GM12873 (cell line): ENCODE measurements at regions not wholly inside any gene's neighbourhood (a gene's known extent, or its start where the extent isn't known, plus 50 kb on each side); places are given as distances from the start of the nearest gene placed in this dataset.

Source experiments
- TF ChIP-seq, protein P1 (sequence below): IDR thresholded peaks from 2 replicates; pipeline ENCODE4 v1.5.1; 2012; ENCODE audit warnings: low read depth, mild to moderate bottlenecking, moderate library complexity, low read length, control low read depth; ENCODE audit not compliant: insufficient read depth; ENCODE audit errors: missing control alignments

DNA sequence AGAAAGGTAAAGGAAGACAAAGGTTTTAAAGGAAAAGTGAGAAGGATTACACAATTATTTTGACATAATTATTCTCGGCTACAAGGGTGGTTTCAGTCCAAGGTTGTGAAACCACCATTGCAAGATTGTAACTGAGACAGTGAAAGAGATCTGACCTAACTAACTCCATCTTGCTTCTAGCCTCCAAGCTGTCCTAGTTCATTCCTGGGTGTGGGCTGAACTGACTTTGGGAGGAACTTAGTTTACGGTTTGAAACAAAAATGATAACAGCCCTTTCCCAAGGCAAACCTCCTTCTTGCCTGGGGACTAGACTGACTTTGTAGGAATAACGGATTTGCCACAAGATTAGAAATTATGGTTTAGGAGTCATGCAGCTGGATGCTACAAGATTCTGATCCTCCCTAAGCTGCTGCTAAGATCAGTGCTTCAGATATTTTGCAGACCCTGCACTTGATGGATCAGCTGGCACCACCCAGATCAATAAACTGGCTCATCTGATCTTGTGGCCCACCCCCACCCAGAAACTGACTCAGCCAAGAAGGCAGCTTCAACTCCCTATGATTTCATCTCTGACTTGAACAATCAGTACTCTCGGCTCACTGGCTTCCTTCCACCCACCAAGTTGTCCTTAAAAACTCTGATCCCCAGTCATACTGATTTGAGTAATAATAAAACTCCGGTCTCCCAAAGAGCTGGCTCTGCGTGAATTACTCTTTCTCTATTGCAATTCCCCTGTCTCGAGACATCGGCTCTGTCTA, 57.7 kb upstream of the AADACL2 start:
- TF ChIP-seq, protein P1, sequence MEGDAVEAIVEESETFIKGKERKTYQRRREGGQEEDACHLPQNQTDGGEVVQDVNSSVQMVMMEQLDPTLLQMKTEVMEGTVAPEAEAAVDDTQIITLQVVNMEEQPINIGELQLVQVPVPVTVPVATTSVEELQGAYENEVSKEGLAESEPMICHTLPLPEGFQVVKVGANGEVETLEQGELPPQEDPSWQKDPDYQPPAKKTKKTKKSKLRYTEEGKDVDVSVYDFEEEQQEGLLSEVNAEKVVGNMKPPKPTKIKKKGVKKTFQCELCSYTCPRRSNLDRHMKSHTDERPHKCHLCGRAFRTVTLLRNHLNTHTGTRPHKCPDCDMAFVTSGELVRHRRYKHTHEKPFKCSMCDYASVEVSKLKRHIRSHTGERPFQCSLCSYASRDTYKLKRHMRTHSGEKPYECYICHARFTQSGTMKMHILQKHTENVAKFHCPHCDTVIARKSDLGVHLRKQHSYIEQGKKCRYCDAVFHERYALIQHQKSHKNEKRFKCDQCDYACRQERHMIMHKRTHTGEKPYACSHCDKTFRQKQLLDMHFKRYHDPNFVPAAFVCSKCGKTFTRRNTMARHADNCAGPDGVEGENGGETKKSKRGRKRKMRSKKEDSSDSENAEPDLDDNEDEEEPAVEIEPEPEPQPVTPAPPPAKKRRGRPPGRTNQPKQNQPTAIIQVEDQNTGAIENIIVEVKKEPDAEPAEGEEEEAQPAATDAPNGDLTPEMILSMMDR = no peak

DNA sequence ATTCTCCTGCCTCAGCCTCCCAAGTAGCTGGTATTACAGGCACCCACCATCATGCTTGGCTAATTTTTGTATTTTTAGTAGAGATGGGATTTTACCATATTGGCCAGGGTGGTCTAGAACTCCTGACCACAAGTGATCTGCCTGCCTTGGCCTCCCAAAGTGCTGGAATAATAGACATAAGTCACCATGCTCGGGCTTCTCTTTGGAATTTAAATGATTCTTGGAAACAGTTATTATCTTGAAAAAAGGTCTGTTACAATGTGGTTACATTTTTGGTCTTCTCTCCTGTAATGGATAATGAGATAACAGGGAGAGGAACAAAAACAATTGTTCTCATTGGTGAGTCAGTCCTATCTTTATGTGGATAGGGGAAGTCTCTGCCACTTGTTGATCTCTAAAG, 59.8 kb upstream of the AADACL2 start:
- TF ChIP-seq, protein P1 = no peak

DNA sequence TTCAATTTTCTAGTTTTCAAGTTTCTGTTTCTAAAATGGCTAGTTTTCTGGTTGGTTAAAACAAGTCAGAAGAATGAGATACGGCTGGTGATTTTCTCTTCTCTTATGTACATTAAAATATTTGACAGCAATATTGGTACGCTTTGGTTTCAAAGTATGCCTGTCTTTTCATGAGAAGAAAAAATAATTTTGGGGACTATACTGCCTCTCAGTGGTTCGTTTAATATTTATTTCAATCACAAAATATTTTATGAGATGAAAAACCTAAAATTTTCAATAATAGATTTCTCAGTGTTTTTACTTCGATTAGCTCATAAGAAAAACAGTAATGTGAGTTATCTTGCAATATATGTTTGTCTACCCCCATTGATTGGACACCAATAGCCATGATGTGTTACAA, 72.8 kb upstream of the AADACL2 start:
- TF ChIP-seq, protein P1 = no peak

DNA sequence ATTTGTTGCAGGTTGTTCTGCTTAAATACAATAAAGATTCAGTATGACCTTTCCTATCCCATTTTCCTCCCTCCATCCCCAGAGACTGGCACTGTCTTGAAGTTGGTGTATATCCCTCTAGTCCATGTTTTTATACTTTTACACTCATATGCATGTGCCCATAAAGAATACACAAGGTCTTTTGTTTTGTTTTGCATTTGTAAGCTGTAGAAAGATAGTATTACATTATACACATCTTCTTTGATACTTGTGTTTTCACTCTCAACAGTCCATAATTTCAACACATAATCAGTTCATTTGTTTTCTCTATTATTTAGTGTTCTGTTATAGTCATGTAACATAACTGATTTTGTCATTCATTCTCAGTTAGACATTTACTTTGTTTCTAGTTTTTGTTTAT, 88.7 kb upstream of the AADACL2 start:
- TF ChIP-seq, protein P1 = no peak

DNA sequence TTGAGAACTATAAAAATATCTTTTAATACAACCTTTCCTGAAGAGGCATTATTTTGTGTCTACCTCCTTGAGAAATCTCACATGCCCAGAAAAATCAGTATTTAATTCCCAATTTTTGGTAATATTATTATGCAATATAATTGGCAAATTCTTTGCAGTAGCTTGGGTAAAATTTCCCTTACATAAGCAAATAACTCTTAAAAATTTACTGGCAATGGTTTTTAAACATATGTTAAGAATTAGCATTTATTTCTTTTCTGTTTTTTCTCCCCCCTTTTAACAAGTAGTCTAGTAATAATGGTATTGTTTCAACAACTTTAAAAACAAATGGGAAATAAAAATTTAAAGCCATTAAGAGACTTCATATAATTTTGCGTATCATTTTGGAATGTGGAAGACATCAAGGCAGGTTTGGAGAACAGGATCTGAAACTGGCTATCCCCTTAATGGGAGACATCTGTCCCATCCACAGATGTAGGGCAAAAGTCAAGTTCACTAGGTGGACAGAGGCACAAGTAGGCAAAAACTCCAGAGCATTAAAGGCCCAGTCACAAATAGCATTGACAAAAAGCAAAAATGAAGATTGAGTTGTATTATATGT, 89.6 kb upstream of the AADACL2 start:
- TF ChIP-seq, protein P1 = no peak

DNA sequence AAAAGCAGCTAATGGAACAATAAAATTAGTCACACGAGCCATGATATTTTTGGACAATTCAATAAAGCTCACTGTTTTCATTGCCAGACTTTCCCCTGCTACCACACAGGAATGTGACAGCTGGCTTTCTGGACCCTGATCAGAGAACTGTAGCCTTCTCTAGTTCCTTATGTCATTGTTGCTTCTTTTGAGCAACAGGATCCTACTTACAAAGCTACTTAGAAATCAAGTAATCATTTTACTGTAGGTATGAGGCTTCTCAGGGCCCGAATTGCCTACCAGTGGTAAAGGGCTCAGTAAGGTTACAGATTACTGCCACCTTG, 94.3 kb upstream of the AADACL2 start:
- TF ChIP-seq, protein P1 = no peak

DNA sequence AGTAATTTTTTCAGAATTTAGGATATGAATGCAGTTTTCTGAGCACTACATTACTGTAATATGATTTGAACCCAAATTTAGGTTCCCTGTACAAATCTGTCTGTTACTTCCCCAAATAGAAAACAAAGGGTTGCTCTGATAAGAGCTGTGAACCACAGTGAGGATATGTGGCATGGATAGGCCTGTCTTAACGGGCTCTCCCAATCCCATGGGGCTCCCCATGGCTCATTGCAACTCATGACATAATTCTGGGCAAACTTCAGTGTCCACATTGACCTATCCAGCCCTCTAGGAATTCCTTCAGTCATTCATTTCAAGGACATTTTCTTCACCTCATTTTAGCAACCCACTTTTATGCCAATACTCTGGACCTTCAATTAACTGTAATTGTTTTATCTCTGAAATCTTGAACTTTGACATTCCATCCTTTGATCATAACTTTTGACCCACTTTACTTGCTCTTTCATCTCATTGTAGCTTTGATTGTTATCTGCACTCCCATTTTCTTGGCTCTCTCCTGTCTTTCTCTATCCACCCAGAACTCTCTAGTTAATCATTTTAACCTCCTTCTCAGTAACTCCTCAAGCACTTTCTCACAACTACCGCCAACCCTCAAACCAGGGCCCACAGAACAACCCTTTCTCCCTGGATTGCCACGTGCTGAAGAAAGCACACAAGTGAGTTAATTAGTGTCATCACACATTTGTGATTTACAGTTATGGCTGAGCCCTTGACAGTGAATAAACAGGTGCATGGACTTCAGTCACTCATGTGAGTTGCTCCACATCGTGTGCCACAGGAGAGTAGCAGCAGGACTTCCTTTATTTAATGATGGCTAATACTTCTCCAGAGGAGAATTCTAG, 94.9 kb upstream of the AADACL2 start:
- TF ChIP-seq, protein P1 = no peak
